HK-2 (cell line): ENCODE measurements at regions not wholly inside any gene's neighbourhood (a gene's known extent, or its start where the extent isn't known, plus 50 kb on each side); places are given as distances from the start of the nearest gene placed in this dataset.

ENCODE experiments used
- DNase-seq: peaks from one replicate; pipeline ENCODE4 v3.0.0-alpha.2; 2018; ENCODE audit not compliant: unreplicated experiment

- no peak for DNase-seq
Observed at GRCh38 chr3:174651951-174652350, 207.2 kb upstream of the NAALADL2 start.

- no peak for DNase-seq
Observed at GRCh38 chr3:174659511-174659910, 199.6 kb upstream of the NAALADL2 start.

- DNase-seq = no peak
Observed at GRCh38 chr3:174662653-174663052, 196.5 kb upstream of the NAALADL2 start.

GRCh38 chr3:174667386-174667785, 191.7 kb upstream of the NAALADL2 start:
- DNase-seq = no peak

- DNase-seq = no peak
Observed at GRCh38 chr3:174675406-174675805, 183.7 kb upstream of the NAALADL2 start.

GRCh38 chr3:174681784-174682183, 177.3 kb upstream of the NAALADL2 start:
- no peak for DNase-seq

- DNase-seq = no peak
Observed at GRCh38 chr3:174685796-174686195, 173.3 kb upstream of the NAALADL2 start.

GRCh38 chr3:174697310-174697709, 161.8 kb upstream of the NAALADL2 start:
- DNase-seq = no peak

- no peak for DNase-seq
Observed at GRCh38 chr3:174700736-174701135, 158.4 kb upstream of the NAALADL2 start.

GRCh38 chr3:174710612-174711011, 148.5 kb upstream of the NAALADL2 start:
- no peak for DNase-seq

GRCh38 chr3:174715386-174715785, 143.7 kb upstream of the NAALADL2 start:
- no peak for DNase-seq

- DNase-seq = no peak
Observed at GRCh38 chr3:174716956-174717505, 142.1 kb upstream of the NAALADL2 start.

GRCh38 chr3:174720717-174721116, 138.4 kb upstream of the NAALADL2 start:
- no peak for DNase-seq

GRCh38 chr3:174725303-174725702, 133.8 kb upstream of the NAALADL2 start:
- no peak for DNase-seq

- no peak for DNase-seq
Observed at GRCh38 chr3:174737966-174738365, 121.2 kb upstream of the NAALADL2 start.

GRCh38 chr3:174749143-174749542, 110.0 kb upstream of the NAALADL2 start:
- DNase-seq = no peak

GRCh38 chr3:174755833-174756829, 103.0 kb upstream of the NAALADL2 start:
- no peak for DNase-seq

- no peak for DNase-seq
Observed at GRCh38 chr3:174758943-174759342, 100.2 kb upstream of the NAALADL2 start.

- DNase-seq = no peak
Observed at GRCh38 chr3:174767406-174767805, 91.7 kb upstream of the NAALADL2 start.

GRCh38 chr3:174767853-174768382, 91.2 kb upstream of the NAALADL2 start:
- no peak for DNase-seq

- no peak for DNase-seq
Observed at GRCh38 chr3:174769171-174769570, 90.0 kb upstream of the NAALADL2 start.

- DNase-seq = no peak
Observed at GRCh38 chr3:174775603-174776002, 83.5 kb upstream of the NAALADL2 start.

- no peak for DNase-seq
Observed at GRCh38 chr3:174776123-174776522, 83.0 kb upstream of the NAALADL2 start.
